ENCODE measurements at regions not wholly inside any gene's neighbourhood (a gene's known extent, or its start where the extent isn't known, plus 50 kb on each side); places are given as distances from the start of the nearest gene placed in this dataset.

DNA sequence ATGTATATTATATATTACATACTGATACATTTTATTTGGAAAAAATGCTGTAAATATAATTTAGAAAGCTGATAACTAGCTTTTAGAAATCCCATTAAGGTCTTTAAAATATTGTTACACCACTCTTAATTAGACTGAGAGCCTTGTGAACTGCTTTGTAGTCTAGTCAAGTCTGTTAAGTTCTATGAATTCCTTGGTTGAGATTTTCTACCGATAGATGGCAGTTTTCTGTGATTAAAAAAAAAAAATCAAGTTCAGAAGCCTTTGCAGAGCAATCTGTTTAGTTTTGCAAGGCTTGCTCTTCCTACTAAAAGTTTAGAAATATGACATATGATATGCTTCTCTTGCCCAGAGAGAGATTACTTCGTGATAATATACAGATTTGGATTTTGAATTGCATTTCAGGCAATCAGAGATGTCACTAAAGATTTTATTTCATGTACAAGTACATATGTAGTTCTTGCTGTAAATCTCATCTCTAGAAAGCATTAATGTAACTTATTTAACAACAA is 60.4 kb upstream of the SLITRK3 start (continued):
- TF ChIP-seq, protein P1, sequence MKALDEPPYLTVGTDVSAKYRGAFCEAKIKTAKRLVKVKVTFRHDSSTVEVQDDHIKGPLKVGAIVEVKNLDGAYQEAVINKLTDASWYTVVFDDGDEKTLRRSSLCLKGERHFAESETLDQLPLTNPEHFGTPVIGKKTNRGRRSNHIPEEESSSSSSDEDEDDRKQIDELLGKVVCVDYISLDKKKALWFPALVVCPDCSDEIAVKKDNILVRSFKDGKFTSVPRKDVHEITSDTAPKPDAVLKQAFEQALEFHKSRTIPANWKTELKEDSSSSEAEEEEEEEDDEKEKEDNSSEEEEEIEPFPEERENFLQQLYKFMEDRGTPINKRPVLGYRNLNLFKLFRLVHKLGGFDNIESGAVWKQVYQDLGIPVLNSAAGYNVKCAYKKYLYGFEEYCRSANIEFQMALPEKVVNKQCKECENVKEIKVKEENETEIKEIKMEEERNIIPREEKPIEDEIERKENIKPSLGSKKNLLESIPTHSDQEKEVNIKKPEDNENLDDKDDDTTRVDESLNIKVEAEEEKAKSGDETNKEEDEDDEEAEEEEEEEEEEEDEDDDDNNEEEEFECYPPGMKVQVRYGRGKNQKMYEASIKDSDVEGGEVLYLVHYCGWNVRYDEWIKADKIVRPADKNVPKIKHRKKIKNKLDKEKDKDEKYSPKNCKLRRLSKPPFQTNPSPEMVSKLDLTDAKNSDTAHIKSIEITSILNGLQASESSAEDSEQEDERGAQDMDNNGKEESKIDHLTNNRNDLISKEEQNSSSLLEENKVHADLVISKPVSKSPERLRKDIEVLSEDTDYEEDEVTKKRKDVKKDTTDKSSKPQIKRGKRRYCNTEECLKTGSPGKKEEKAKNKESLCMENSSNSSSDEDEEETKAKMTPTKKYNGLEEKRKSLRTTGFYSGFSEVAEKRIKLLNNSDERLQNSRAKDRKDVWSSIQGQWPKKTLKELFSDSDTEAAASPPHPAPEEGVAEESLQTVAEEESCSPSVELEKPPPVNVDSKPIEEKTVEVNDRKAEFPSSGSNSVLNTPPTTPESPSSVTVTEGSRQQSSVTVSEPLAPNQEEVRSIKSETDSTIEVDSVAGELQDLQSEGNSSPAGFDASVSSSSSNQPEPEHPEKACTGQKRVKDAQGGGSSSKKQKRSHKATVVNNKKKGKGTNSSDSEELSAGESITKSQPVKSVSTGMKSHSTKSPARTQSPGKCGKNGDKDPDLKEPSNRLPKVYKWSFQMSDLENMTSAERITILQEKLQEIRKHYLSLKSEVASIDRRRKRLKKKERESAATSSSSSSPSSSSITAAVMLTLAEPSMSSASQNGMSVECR (CRISPR knock-in tag; IDR thresholded peaks at IDR 0.05; ENCODE audit: borderline replicate concordance), result no peak
- TF ChIP-seq SMAD4 (CRISPR knock-in tag; IDR thresholded peaks at IDR 0.05) (no peak), ZBTB21 (CRISPR knock-in tag; IDR thresholded peaks at IDR 0.05; ENCODE audit: borderline replicate concordance) (no peak), FOXK1 (CRISPR knock-in tag; IDR thresholded peaks at IDR 0.05) (no peak), FOXP1 (CRISPR knock-in tag; IDR thresholded peaks at IDR 0.05; ENCODE audit: borderline replicate concordance) (no peak), NR2C2 (CRISPR knock-in tag; IDR thresholded peaks at IDR 0.05) (no peak), RELA (CRISPR knock-in tag; IDR thresholded peaks at IDR 0.05; ENCODE audit: borderline replicate concordance) (no peak), FOXJ3 (CRISPR knock-in tag; IDR thresholded peaks at IDR 0.05; ENCODE audit: borderline replicate concordance) (no peak), ZNF138 (CRISPR knock-in tag; conservative IDR thresholded peaks at IDR 0.05) (no peak)
- TF ChIP-seq, protein P2, sequence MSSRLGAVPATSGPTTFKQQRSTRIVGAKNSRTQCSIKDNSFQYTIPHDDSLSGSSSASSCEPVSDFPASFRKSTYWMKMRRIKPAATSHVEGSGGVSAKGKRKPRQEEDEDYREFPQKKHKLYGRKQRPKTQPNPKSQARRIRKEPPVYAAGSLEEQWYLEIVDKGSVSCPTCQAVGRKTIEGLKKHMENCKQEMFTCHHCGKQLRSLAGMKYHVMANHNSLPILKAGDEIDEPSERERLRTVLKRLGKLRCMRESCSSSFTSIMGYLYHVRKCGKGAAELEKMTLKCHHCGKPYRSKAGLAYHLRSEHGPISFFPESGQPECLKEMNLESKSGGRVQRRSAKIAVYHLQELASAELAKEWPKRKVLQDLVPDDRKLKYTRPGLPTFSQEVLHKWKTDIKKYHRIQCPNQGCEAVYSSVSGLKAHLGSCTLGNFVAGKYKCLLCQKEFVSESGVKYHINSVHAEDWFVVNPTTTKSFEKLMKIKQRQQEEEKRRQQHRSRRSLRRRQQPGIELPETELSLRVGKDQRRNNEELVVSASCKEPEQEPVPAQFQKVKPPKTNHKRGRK (CRISPR knock-in tag; IDR thresholded peaks at IDR 0.05; ENCODE audit: borderline replicate concordance), result no peak
- TF ChIP-seq, protein P3, sequence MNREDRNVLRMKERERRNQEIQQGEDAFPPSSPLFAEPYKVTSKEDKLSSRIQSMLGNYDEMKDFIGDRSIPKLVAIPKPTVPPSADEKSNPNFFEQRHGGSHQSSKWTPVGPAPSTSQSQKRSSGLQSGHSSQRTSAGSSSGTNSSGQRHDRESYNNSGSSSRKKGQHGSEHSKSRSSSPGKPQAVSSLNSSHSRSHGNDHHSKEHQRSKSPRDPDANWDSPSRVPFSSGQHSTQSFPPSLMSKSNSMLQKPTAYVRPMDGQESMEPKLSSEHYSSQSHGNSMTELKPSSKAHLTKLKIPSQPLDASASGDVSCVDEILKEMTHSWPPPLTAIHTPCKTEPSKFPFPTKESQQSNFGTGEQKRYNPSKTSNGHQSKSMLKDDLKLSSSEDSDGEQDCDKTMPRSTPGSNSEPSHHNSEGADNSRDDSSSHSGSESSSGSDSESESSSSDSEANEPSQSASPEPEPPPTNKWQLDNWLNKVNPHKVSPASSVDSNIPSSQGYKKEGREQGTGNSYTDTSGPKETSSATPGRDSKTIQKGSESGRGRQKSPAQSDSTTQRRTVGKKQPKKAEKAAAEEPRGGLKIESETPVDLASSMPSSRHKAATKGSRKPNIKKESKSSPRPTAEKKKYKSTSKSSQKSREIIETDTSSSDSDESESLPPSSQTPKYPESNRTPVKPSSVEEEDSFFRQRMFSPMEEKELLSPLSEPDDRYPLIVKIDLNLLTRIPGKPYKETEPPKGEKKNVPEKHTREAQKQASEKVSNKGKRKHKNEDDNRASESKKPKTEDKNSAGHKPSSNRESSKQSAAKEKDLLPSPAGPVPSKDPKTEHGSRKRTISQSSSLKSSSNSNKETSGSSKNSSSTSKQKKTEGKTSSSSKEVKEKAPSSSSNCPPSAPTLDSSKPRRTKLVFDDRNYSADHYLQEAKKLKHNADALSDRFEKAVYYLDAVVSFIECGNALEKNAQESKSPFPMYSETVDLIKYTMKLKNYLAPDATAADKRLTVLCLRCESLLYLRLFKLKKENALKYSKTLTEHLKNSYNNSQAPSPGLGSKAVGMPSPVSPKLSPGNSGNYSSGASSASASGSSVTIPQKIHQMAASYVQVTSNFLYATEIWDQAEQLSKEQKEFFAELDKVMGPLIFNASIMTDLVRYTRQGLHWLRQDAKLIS (CRISPR knock-in tag; IDR thresholded peaks at IDR 0.05; ENCODE audit: borderline replicate concordance), result no peak
- TF ChIP-seq, protein P4, sequence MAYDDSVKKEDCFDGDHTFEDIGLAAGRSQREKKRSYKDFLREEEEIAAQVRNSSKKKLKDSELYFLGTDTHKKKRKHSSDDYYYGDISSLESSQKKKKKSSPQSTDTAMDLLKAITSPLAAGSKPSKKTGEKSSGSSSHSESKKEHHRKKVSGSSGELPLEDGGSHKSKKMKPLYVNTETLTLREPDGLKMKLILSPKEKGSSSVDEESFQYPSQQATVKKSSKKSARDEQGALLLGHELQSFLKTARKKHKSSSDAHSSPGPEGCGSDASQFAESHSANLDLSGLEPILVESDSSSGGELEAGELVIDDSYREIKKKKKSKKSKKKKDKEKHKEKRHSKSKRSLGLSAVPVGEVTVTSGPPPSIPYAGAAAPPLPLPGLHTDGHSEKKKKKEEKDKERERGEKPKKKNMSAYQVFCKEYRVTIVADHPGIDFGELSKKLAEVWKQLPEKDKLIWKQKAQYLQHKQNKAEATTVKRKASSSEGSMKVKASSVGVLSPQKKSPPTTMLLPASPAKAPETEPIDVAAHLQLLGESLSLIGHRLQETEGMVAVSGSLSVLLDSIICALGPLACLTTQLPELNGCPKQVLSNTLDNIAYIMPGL (CRISPR knock-in tag; IDR thresholded peaks at IDR 0.05), result no peak
- TF ChIP-seq, protein P5, sequence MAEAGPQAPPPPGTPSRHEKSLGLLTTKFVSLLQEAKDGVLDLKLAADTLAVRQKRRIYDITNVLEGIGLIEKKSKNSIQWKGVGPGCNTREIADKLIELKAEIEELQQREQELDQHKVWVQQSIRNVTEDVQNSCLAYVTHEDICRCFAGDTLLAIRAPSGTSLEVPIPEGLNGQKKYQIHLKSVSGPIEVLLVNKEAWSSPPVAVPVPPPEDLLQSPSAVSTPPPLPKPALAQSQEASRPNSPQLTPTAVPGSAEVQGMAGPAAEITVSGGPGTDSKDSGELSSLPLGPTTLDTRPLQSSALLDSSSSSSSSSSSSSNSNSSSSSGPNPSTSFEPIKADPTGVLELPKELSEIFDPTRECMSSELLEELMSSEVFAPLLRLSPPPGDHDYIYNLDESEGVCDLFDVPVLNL (CRISPR knock-in tag; IDR thresholded peaks at IDR 0.05; ENCODE audit: borderline replicate concordance, low read depth), result no peak

All from WTC11 (cell line).